GM18873 (cell line): ENCODE measurements at regions not wholly inside any gene's neighbourhood (a gene's known extent, or its start where the extent isn't known, plus 50 kb on each side); places are given as distances from the start of the nearest gene placed in this dataset.
A peak's percentile ranks its signal among the peaks of the same experiment; 100 is the strongest.
"Not testable (repeated sequence)": the region's sequence is repeated elsewhere in the genome, so short reads cannot be mapped to it uniquely, and the experiment has no call there.

ENCODE experiments used
- ATAC-seq: cut with Tn5 transposase; IDR thresholded peaks from one replicate; pipeline ENCODE4 v1.9.1; 2021; ENCODE audit warnings: mild to moderate bottlenecking, moderate library complexity, moderate number of reproducible peaks; ENCODE audit not compliant: unreplicated experiment, low FRiP score

DNA sequence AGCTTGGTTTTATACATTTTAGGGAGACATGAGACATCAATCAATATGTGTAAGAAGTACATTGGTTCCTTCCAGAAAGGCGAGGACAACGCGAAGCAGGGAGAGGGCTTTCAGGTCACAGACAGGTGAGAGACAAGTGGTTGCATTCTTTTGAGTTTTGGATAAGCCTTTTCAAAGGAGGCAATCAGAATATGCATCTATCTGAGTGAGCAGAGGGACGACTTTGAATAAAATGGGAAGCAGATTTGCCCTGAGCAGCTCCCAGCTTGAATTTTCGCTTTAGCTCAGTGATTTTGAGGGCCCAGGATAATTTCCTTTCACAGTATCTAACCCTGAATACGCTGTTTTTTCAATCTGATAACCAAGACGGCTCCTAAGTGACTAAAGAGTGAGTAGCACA lies 82.5 kb upstream of the MYO3A start:
- ATAC-seq = no peak

DNA sequence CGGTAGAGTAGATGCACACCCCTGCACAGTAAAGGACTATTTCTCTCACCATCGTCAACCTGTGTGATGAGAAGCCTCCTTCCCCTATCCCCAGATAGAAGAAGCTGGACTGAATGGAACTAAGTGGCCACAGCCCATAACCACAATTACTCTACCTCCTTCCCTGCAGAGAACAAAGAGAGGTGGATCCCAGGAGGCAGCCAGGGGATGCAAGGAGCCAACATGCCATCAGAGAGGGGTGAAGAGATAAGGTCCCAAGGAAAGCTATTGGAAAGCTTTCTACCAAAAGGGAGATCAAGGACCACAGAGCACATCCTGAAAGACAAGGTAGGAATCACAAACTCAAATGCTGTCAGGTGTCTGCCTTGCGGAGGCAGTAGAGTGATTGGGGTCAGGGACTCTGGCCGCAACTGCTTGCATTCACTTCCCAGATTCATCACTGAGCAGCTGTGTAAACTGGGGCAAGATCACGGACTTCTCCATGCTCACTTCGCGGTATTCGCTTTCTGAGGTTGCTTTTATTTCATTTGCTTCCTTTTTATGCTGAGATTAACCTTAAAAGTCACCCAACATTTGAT lies 81.6 kb upstream of the MYO3A start:
- no peak for ATAC-seq

DNA sequence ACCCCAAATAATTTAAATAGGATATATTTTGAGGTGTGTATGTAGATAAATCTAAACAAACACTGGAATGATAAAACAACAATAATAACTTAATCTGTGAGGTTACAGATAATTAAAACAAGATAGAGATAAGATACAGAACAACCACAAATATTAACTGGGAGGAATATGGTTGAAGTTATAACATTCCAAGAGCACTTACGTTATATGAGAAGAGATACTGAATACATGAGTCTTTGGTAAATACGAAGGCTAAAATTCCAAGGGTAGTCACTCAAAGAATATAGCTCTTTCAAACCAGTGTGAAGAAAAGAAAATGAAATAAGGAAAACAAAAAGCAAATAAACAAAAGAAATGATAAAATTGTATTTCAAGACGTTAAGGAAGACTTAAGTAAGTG lies 76.0 kb upstream of the MYO3A start:
- ATAC-seq = no peak

- ATAC-seq = no peak
Observed at GRCh38 chr10:25865267-25865666, 68.8 kb upstream of the MYO3A start.

- no peak for ATAC-seq
Observed at GRCh38 chr10:25867321-25867720, 66.7 kb upstream of the MYO3A start.

DNA sequence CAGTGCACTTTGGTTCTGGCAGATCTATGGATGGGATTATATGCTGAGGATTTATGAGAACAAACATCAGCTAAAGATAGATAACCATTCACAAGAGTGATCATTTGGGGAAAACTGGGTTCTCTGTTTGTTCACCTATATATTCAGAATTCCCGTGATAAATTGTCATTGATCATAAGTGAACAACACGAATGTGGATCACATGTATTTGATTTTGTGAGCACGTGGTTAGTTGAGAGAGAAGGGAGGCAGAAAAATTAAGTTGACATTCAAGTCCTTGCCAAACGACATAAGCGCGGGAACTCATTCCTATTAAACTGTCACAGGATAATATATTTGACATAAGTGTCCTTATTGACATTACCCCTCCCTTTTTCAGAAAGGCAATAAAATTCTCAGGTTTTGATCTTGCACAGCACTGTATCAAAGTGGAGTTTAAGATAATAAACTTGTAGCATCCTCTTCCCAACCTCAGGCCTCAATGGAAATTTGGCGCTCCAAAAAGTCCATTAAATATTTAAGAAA lies 64.9 kb upstream of the MYO3A start:
- ATAC-seq = no peak

DNA sequence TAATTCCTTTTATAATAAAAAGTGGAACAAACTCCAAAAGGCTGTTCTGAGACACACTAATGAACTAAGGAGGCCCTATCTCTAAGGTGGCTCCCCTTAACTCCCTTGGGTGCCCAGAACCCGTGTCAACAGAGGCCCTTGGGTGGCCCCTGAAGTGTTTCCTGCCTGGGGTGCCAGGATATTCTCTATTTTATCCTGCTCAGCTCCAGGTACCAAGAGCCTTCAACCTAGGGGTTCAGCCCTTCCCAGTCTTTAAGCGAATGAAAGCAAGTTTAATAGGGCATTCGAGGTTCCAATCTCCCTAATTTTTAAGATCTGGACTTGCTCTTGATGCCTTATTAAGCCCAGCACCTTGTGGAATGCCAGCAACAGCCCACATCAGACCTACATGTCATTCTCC lies 64.4 kb upstream of the MYO3A start:
- no peak for ATAC-seq

DNA sequence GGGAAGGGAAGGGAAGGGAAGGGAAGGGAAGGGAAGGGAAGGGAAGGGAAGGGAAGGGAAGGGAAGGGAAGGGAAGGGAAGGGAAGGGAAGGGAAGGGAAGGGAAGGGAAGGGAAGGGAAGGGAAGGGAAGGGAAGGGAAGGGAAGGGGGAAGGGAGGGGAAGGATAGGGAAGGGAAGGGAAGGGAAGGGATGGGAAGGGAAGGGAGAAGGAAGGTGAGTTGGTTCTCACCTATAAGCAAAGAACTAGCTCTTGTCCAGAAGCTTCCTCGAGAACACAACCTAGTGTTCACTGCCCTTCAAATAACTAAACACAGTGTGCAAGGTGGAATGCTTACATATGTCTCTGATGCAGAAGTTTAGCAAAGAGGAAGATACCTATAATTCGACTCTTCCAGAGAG lies 59.6 kb upstream of the MYO3A start:
- not testable (repeated sequence) for ATAC-seq

GRCh38 chr10:25875556-25876165 lies 58.4 kb upstream of the MYO3A start:
- peak; percentile 80 for ATAC-seq

- ATAC-seq = no peak
Observed at GRCh38 chr10:25877296-25877695, 56.7 kb upstream of the MYO3A start.
